Pancreas (tissue), 10 donors: ENCODE measurements at regions not wholly inside any gene's neighbourhood (a gene's known extent, or its start where the extent isn't known, plus 50 kb on each side); places are given as distances from the start of the nearest gene placed in this dataset.
A peak's percentile ranks its signal among the peaks of the same experiment; 100 is the strongest.

Experiments
- ATAC-seq, 4 donors: fragments of 200-7000 bp; cut with Tn5 transposase; one replicate each; pipeline versions ENCODE4 v1.8.0 to v1.9.1; 2020; ENCODE audit warnings: mild to moderate bottlenecking in 4 of 4, moderate library complexity in 4 of 4
- DNase-seq, 6 donors: peaks; one replicate each; pipeline ENCODE4 v3.0.0-alpha.2; 2020
- FAIRE-seq: peaks from 2 replicates; lab custom pipeline; 2012; peaks lifted over from hg19 to GRCh38; lab: Jason Lieb, UNC
- H3K27ac ChIP-seq, 4 donors: fragments of 200-600 bp; sonication (generic); 1 replicate in 3 of 4; 2 replicates in 1 of 4; pipeline versions ENCODE4 v1.5.0 to v1.8.0; 2020
- H3K27me3 ChIP-seq, 4 donors: fragments of 200-600 bp; one replicate each; pipeline ENCODE4 v1.8.0; 2021
- H3K36me3 ChIP-seq, 3 donors: fragments of 200-600 bp; sonication (generic) in 1 of 3; one replicate each; pipeline versions ENCODE4 v1.5.0 to v1.8.0; 2020 to 2021
- H3K4me1 ChIP-seq, 3 donors: fragments of 200-600 bp; one replicate each; pipeline ENCODE4 v1.8.0; 2021
- H3K4me3 ChIP-seq, 4 donors: fragments of 200-600 bp; sonication (generic) in 2 of 4; one replicate each; pipeline versions ENCODE4 v1.5.0 to v1.8.0; 2020 to 2021
- H3K9me3 ChIP-seq, 4 donors: fragments of 200-600 bp; one replicate each; pipeline ENCODE4 v1.8.0; 2021
- WGBS, 2 donors: extraction: QIAGEN DNeasy Blood & Tissue Kit; methylation state at CpG; one replicate each; pipeline ENCODE4 v1.1.7; 2013; 5-methylcytosine and 5-hydroxymethylcytosine counted together
- intact Hi-C, 3 donors: fragments of 100-400 bp; cut with DNase I; formaldehyde crosslinking; loops; one replicate each; pipeline versions ENCODE4 v1.11.1 to v1.14.2; 2022
- TF ChIP-seq, protein P1 (sequence below), 4 donors: fragments of 200-600 bp; sonication (generic) in 3 of 4; IDR thresholded peaks; one replicate each; pipeline versions ENCODE4 v1.5.0 to v1.8.0; 2021; ENCODE audit warnings: antibody characterized with exemption in 4 of 4
- donor health status: healthy with polysubstance abuse.
- donor health status: DM: no; HTN: no; CAD: no; lungs with moderate emphysema.
- donor health status: DM: no; HTN: no; CAD: no.
- donor health status: control.
- donor health status: control.
- donor health status: Bipolar disorder and iron deficiency.
- donor health status: DM: yes; HTN: yes; CAD: no.
- donor health status: DM: no; HTN: no; CAD: no.
- donor health status: DM: no; HTN: no; CAD: no.
- donor health status: DM: yes; HTN: yes; CAD: no.

DNA sequence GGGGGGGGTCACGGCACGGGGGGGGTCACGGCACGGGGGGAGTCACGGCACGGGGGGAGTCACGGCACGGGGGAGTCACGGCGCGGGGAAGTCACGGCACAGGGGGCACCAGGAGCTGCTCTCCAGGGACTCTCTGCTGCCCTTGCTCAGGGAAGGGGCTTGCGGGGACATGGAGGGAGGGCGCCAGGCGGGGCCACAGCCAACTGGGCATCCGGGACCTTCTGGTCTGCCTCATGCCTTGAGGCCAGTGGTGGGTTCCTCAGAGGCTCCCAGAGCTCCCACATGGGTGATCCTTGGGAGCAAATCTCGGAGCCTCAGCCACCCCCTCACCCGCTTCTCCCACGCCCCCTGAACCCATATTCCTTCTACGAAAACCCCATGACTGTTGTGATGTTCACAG is 55.8 kb upstream of the TMEM18 start:
- Histone ChIP-seq H3K27ac (no peak overlapping the region), H3K4me1 (no peaks in the 10 kb centered on the region), H3K36me3 (no peaks in the 10 kb centered on the region), H3K27me3 (no peaks in the 10 kb centered on the region), H3K4me3 (no peak overlapping the region), H3K9me3 (no peaks in the 10 kb centered on the region)
- no peak for ATAC-seq
- TF ChIP-seq, protein P1, sequence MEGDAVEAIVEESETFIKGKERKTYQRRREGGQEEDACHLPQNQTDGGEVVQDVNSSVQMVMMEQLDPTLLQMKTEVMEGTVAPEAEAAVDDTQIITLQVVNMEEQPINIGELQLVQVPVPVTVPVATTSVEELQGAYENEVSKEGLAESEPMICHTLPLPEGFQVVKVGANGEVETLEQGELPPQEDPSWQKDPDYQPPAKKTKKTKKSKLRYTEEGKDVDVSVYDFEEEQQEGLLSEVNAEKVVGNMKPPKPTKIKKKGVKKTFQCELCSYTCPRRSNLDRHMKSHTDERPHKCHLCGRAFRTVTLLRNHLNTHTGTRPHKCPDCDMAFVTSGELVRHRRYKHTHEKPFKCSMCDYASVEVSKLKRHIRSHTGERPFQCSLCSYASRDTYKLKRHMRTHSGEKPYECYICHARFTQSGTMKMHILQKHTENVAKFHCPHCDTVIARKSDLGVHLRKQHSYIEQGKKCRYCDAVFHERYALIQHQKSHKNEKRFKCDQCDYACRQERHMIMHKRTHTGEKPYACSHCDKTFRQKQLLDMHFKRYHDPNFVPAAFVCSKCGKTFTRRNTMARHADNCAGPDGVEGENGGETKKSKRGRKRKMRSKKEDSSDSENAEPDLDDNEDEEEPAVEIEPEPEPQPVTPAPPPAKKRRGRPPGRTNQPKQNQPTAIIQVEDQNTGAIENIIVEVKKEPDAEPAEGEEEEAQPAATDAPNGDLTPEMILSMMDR (IDR thresholded peaks at IDR 0.05), result no peak
- 76 to 91% methylated on average over 10 to 20 of the region's 20 CpGs for WGBS, 2 donors
- peak in 1 of 6 donors; percentile 65 for DNase-seq
- FAIRE-seq, result no peak
- intact Hi-C loops, result no loop called here

DNA sequence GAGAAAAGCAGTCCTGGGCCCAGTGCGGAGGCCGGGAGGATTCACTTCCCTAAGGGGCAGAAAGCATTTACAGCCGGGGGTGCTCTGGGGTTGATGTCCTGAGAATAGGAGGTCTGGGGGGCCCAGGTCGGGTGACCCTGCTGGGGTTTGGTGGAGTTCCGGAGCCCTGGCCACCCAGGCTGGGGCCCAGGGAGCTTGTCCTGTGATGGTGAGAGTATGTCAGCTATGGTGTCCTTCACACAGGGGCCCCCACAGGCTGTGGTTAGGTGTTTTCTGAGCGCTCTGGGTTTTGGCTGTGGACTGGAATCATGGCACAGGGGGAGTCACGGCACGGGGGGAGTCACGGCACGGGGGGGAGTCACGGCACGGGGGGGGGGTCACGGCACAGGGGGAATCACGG is 54.5 kb upstream of the TMEM18 start:
- TF ChIP-seq, protein P1 (IDR thresholded peaks at IDR 0.05), result no peak
- H3K36me3 ChIP-seq, result no peaks in the 10 kb centered on the region
- DNase-seq (no peak), ATAC-seq (no peak), FAIRE-seq (no peak)
- H3K27ac ChIP-seq, result no peak overlapping the region
- no peaks in the 10 kb centered on the region for H3K4me1 ChIP-seq
- no peaks in the 10 kb centered on the region for H3K27me3 ChIP-seq
- H3K4me3 ChIP-seq, result no peak overlapping the region
- no peaks in the 10 kb centered on the region for H3K9me3 ChIP-seq
- intact Hi-C loops, result no loop called here
- 40 to 79% methylated on average over 12 to 14 of the region's 14 CpGs for WGBS, 2 donors

DNA sequence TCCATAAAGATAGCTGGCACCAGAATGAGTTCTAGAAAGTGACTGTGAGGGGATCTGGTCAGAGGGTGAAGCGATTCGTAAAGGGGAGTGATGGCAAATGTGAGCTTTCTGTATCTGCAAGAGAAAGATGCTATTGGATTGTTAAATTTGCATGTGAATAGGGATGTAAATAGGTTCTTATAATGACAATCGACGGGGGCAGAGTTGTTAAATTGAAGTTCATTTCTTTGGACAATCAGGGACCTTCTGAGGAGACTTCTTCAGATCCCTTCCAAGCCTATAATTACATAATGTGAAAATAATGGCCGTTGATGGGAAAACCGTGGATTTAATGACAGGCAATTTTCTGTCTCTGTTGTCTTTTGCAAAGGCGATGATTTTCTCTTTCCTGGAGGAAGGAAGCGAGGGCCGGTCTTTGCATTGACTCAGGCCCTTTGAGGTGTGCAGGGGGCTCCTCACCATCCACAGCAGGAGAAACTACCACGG is 52.2 kb upstream of the TMEM18 start:
- DNase-seq (no peak), ATAC-seq (no peak), FAIRE-seq (no peak)
- no peaks in the 10 kb centered on the region for H3K4me1 ChIP-seq
- no peak overlapping the region for H3K27ac ChIP-seq
- intact Hi-C loops, result no loop called here
- H3K4me3 ChIP-seq, result no peak overlapping the region
- TF ChIP-seq, protein P1 (IDR thresholded peaks at IDR 0.05), result no peak
- 38 to 47% methylated on average over 10 of the region's 10 CpGs for WGBS, 2 donors
- no peaks in the 10 kb centered on the region for H3K9me3 ChIP-seq
- no peaks in the 10 kb centered on the region for H3K36me3 ChIP-seq
- no peaks in the 10 kb centered on the region for H3K27me3 ChIP-seq

DNA sequence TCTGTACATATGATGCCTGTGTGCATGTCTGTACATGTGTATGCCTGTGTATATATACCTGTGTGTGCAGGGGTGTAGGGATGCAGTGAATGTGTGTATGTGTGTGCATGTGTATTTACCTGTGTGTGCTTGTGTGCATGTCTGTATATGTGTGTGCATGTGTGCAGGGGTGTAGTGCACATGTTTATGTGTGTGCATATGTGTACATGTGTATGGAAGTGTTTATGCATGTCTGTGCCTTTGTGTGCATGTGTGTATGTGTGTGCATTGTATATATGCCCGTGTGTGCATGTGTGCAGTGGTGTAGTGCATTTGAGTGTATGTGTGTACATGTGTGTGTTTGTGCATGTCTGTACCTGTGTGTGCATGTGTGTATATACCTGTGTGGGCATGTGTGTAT is 51.0 kb upstream of the TMEM18 start:
- ATAC-seq (no peak), DNase-seq (no peak), FAIRE-seq (no peak)
- no peaks in the 10 kb centered on the region for H3K36me3 ChIP-seq
- H3K27ac ChIP-seq, result no peak overlapping the region
- H3K27me3 ChIP-seq, result no peaks in the 10 kb centered on the region
- H3K4me1 ChIP-seq, result no peaks in the 10 kb centered on the region
- intact Hi-C loops, result no loop called here
- H3K4me3 ChIP-seq, result no peak overlapping the region
- H3K9me3 ChIP-seq, result no peaks in the 10 kb centered on the region
- TF ChIP-seq, protein P1 (IDR thresholded peaks at IDR 0.05), result no peak
- 61 to 84% methylated on average over 1 of the region's 1 CpG for WGBS, 2 donors

DNA sequence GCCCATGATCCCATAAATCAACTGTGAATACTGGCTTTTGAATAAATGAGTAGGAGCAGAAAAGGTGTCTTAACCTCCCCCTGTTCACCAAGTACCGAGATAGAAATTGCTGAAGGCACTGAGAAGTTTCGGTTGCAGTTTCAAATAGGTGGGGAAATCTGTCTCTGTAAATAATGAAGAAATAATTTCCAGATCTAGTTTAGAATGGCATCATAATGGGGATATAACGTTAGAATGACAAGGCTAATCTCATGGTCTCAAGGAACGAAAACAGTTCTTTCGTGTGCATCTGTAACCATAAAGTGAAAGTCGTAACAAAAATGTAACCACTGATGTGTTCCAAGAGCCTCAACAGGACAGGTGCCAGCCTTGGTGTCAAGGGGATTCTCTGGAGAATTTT is 49.9 kb upstream of the TMEM18 start:
- no peaks in the 10 kb centered on the region for H3K36me3 ChIP-seq
- ATAC-seq (no peak), DNase-seq (no peak), FAIRE-seq (no peak)
- TF ChIP-seq, protein P1 (IDR thresholded peaks at IDR 0.05), result no peak
- no peaks in the 10 kb centered on the region for H3K27me3 ChIP-seq
- intact Hi-C loops, result no loop called here
- 54 to 62% methylated on average over 6 of the region's 6 CpGs for WGBS, 2 donors
- no peaks in the 10 kb centered on the region for H3K9me3 ChIP-seq
- H3K27ac ChIP-seq, result no peak overlapping the region
- H3K4me3 ChIP-seq, result no peak overlapping the region
- H3K4me1 ChIP-seq, result no peaks in the 10 kb centered on the region
